Fibroblast of the aortic adventitia (primary cell): ENCODE measurements at regions not wholly inside any gene's neighbourhood (a gene's known extent, or its start where the extent isn't known, plus 50 kb on each side); places are given as distances from the start of the nearest gene placed in this dataset.

ENCODE experiments used
- DNase-seq: peaks from one replicate; pipeline ENCODE4 v3.0.0-alpha.2; 2010; ENCODE audit warnings: low read depth
- H3K4me3 ChIP-seq: 2 replicates; pipeline ENCODE4 v1.5.1; 2011; ENCODE audit warnings: low read depth, mild to moderate bottlenecking, control low read depth, low read length, moderate library complexity
- TF ChIP-seq, protein P1 (sequence below): IDR thresholded peaks from 2 replicates; pipeline ENCODE4 v1.5.1; 2011; ENCODE audit warnings: mild to moderate bottlenecking, low read length, control low read depth, inconsistent platforms; ENCODE audit not compliant: insufficient read depth

DNA sequence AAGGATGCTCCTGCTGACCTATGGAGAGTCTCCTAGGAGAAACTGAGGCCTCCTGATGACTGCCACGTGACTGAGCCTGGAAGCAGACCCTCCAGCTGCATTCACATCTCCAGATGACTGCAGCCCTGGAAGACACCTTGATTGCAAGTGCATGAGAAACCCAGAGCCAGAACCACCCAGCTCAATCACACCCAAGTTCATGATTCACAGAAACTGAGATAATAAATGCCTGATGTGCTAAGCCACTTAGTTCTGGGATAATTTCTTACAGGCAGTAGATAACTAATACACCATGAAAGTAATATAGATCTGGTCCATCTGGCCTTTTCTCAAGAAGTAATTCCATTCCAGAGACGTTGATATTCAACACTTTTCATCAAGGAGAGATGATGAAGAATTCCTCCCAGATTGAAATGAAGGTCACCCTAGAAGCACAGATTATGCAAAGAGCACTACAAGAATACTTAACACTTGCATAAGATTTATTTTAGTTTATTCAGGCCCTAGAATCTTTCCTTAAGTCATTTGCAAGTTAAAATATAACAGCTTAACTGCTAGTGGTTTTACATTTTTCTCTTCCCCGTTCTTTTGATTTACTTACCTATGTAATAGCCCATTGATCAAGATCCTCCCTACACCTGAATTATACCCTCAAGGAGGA, 208.2 kb upstream of the INHBA start:
- H3K4me3 ChIP-seq, result no peak overlapping the region
- TF ChIP-seq, protein P1, sequence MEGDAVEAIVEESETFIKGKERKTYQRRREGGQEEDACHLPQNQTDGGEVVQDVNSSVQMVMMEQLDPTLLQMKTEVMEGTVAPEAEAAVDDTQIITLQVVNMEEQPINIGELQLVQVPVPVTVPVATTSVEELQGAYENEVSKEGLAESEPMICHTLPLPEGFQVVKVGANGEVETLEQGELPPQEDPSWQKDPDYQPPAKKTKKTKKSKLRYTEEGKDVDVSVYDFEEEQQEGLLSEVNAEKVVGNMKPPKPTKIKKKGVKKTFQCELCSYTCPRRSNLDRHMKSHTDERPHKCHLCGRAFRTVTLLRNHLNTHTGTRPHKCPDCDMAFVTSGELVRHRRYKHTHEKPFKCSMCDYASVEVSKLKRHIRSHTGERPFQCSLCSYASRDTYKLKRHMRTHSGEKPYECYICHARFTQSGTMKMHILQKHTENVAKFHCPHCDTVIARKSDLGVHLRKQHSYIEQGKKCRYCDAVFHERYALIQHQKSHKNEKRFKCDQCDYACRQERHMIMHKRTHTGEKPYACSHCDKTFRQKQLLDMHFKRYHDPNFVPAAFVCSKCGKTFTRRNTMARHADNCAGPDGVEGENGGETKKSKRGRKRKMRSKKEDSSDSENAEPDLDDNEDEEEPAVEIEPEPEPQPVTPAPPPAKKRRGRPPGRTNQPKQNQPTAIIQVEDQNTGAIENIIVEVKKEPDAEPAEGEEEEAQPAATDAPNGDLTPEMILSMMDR, result no peak
- DNase-seq, result peak; percentile 48

DNA sequence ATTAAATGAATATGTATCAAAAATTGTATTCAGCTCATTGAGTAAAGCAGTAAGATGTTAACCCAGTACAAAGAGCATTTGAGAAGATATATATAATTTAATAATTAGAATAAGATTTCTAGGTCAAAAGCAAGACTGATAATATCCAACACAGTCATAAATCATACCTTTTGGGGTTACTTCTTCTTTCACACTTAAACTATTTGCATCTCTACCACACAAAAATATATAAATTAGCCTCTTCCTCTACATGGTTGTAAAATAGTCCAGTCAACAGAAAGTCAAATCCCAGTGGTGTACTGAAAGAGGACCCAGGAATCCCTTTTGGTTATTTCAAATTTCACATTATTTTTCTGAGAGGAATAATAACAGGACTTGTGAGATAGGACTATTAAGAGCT, 204.6 kb upstream of the INHBA start:
- no peak overlapping the region for H3K4me3 ChIP-seq
- DNase-seq, result no peak
- TF ChIP-seq, protein P1, result no peak

DNA sequence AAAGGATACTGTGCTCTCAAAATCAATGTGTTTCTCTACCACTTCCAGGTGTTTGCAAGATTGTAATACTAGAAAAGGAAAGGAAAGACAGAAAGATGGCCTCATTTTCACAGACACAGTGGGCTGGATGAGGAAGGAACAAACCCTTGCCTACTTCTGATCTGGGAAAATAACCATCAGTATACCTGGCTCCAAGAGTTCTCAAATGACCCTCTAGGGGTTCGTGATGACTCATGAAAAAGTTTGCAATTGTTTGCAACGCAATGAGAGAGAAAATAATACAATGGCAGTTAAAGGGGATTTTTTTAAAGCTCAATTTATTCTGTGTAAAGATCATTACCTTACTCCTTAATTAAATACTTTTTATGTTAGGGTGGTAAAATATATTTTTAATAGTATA, 197.6 kb upstream of the INHBA start:
- no peak for DNase-seq
- no peak overlapping the region for H3K4me3 ChIP-seq
- TF ChIP-seq, protein P1, result no peak

DNA sequence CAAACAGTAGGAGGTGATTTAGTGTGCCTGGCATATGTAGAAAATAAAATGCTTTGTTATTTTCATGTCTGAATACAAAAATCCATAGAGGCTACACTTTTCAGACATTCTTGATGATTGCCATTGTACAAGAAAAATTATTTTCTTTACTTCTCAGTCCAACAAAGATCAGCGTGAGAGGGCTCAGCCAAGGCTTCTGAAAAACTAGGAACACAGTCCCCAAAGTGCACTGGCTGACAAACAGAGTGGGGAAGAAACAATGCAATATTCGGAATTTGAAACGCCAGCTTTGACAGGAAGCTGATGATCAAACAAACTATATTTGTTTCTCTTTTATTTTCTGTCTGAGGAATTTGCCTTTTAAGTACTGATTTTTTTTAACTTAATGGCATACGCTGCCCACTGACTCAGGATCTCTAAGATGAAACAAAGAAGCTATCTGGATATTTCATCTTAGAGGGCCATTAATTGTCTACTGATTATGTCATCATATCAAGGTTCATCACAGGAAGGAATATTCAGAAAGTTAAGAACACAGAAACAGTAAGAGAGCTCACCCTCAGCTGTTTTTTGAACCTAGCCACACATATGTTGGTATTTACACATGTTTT, 197.0 kb upstream of the INHBA start:
- DNase-seq, result no peak
- H3K4me3 ChIP-seq, result no peak overlapping the region
- TF ChIP-seq, protein P1, result no peak

DNA sequence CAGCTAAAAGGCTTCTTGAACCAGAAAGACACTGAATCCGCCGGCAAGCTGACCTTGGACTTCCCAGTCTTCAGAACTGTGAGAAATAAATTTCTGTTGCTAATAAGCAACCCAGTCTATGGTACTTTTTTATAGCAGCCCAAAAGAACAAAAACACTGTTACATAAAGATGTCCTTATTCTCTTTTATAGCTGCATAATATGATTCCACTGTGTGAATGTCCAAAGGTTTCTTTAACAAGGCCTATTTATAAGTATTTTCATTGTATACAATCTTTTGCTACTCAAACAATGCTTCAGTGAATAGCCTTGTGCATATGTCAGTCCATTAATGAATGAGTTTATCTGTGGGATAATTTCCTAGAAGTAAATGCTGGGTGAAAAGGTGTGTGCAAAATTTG, 190.8 kb upstream of the INHBA start:
- no peak overlapping the region for H3K4me3 ChIP-seq
- TF ChIP-seq, protein P1, result no peak
- DNase-seq, result no peak

DNA sequence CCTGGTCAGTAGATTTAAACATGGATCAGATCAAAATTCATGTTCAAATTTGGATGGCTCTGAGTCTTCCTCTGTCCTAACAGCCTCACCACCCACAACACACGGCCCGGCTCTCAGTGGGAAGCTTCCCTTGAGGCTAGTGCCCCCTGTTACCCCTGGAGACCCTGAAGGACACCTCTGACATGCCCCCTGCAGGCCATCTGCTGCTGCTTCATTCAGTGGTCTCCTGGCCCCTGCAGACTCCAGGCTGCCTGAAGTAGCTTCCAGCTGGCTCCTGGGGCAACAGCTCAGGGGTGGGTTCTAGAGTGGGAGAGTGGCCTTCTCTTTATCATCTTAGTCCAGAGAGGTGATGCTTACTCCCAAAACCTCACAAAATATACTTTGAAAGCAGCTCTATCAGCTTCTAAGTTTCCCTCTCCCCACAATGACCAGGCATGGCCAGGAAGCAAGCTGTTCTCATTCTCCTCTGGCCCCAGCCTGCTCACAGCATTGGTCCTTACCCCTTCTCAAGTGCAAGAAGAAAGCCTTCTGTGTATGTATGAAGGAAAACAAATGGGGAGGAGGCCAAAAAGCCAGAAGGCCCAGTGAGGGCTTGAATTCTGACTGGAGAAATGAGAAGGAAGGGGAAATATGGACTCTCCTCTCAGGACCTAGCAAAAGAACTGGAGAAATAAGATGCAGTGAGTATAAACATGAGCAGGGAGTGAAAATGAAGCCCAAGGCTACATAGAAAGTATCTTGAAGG, 189.6 kb upstream of the INHBA start:
- no peak for DNase-seq
- no peak overlapping the region for H3K4me3 ChIP-seq
- TF ChIP-seq, protein P1, result no peak
